ENCODE measurements at regions not wholly inside any gene's neighbourhood (a gene's known extent, or its start where the extent isn't known, plus 50 kb on each side); places are given as distances from the start of the nearest gene placed in this dataset.

- TF ChIP-seq CTCF (IDR thresholded peaks at IDR 0.05; ENCODE audit: extremely low read depth in 1 of 2, insufficient read depth in 1 of 2, low read depth in 1 of 2, low read length in 2 of 2), result no peak
- TF ChIP-seq POLR2AphosphoS5 (IDR thresholded peaks at IDR 0.05; ENCODE audit: insufficient read depth, low read depth, low read length), result no peak
- no peak for TF ChIP-seq POLR2A (IDR thresholded peaks at IDR 0.05; ENCODE audit: low read depth, low read length)
- no peak for TF ChIP-seq EZH2 (IDR thresholded peaks at IDR 0.05; ENCODE audit: borderline replicate concordance, low read depth, low read length, severe bottlenecking)
- TF ChIP-seq GATA2 (IDR thresholded peaks at IDR 0.05; ENCODE audit: insufficient read depth, insufficient read length, low read depth, low read length), result no peak
- TF ChIP-seq MYC (IDR thresholded peaks at IDR 0.05; ENCODE audit: low read depth, low read length), result no peak
- TF ChIP-seq, protein P1, sequence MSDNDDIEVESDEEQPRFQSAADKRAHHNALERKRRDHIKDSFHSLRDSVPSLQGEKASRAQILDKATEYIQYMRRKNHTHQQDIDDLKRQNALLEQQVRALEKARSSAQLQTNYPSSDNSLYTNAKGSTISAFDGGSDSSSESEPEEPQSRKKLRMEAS (IDR thresholded peaks at IDR 0.05; ENCODE audit: insufficient read depth, insufficient read length), result no peak
Observed at GRCh38 chr13:21796066-21796465, 125.2 kb downstream of the FGF9 start.

Data from endothelial cell of umbilical vein (primary cell).